ENCODE measurements at regions not wholly inside any gene's neighbourhood (a gene's known extent, or its start where the extent isn't known, plus 50 kb on each side); places are given as distances from the start of the nearest gene placed in this dataset.

GRCh38 chr16:51404386-51404785, 253.3 kb upstream of the SALL1 start:
- no peak for DNase-seq

DNA sequence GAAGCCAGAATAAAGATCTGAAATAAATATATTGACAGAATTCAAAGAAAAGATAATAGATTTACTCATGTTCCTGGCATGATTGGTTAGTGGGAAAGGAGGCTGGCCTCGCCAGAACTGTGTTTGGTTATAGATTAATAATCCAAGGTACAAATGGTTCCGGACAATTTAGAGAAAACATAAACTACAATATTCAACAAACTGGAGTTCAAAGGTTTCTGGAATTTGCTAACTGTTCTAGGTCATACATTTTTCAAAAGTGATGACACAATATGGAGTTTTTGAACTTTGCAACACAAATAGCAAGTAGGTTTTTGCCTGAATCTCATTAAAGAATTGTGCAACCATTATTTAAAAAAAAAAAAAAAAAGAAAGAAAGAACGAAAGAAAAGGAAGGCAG, 251.7 kb upstream of the SALL1 start:
- no peak for DNase-seq

DNA sequence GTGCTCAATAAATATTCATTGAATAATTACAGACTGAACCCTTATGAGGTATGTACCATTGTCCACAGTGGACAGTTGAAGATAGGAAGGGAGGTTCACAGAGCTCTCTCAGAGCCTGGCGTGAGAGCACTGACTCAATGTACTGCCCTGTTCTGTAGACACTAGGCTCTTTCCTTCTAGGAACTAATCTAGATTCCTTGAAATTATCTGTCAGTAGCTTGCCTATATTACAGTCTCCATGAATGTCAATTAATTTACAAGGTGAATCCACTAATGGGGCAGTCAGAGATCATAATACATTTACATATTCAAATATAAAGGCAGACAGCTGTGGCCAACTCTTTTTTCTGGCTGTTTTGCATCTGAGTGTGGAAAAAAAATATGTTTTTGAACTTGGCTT, 251.2 kb upstream of the SALL1 start:
- DNase-seq: no peak

GRCh38 chr16:51401673-51402072, 250.6 kb upstream of the SALL1 start:
- no peak for DNase-seq

DNA sequence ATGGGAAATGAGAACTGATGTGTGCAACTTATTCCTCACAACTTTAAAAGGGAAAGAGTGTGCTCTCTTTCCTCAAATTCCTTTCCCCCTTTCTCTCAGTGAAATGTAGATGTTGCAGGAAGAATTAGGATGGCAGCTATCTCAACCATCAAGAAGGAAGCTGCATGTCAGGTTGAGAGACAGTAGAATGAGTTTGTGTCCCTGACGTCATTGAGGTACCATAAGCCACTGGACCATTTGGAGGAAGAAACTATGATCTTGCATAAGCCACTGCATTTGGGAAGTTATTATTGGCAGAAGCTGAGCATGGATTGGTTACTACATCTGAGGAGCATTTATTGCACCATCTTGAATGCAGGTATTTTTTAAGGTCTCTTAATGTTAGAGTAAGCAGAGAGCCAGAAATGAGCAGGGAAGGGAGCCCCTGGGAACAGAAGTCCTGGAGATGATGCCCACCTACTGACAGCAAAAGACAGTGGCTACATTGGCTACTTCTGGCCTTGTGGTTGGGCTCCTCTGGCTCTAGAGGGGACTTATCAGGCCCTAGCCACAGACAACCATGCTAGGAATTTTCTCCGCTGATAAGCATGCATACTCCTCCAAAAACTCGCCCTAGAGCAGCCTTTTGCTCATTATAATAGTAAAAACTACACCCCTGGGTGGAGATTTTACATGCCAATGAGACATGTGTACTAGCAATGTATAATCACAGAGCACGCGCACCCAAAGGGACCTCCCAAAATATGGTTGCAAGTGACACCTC, 249.0 kb upstream of the SALL1 start:
- no peak for DNase-seq

DNA sequence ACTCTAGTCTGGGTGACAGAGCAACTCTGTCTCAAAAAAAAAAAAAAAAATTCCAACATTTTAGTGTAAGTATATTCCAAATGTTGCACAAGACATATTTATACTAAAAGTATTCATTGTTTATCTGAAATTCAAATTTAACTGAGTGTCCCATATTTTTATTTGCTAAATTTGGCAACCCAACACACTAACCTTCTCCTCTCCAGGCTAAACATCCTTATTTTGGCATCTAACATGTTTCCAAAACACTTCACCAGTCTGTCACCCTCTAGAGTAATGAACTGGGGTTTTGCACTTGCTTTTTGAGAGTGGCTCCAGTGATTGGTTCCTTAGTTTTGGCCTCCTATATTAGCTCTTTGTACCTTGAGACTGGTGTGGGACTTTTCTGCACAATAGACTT, 243.4 kb upstream of the SALL1 start:
- no peak for DNase-seq

- no peak for DNase-seq
These were observed 242.4 kb upstream of the SALL1 start for GRCh38 chr16:51393381-51394005.

- no peak for DNase-seq
These were observed 241.6 kb upstream of the SALL1 start for GRCh38 chr16:51392521-51393187.

- DNase-seq: no peak
These were observed 240.9 kb upstream of the SALL1 start for GRCh38 chr16:51391798-51392511.

- DNase-seq: no peak
These were observed 239.8 kb upstream of the SALL1 start for GRCh38 chr16:51390877-51391276.

- DNase-seq: no peak
These were observed 238.8 kb upstream of the SALL1 start for GRCh38 chr16:51389881-51390280.

GRCh38 chr16:51388516-51388951, 237.5 kb upstream of the SALL1 start:
- DNase-seq: no peak

GRCh38 chr16:51383909-51384308, 232.8 kb upstream of the SALL1 start:
- DNase-seq: no peak

- DNase-seq: no peak
These were observed 231.9 kb upstream of the SALL1 start for GRCh38 chr16:51382940-51383339.

DNA sequence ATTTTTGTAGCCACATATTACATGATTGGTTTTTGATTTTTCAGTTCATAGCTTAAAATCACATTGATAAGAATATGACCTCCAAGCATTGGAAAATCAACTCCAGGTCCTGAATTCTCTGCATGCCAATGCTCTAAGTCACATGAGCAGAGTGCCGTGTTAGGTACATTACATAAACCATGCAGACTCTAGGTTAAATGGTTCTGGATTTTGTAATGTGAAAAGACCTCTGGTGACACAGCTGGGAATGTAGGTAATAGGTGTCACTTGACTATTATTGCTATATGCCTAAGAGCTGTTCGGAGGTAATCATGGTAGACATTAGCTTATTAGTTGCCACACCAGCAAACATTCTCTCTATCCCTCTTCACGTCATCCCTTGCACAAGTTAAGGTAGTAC, 231.1 kb upstream of the SALL1 start:
- no peak for DNase-seq

GRCh38 chr16:51376080-51376479, 225.0 kb upstream of the SALL1 start:
- DNase-seq: no peak

- DNase-seq: no peak
These were observed 223.7 kb upstream of the SALL1 start for GRCh38 chr16:51374790-51375189.

- no peak for DNase-seq
These were observed 223.3 kb upstream of the SALL1 start for GRCh38 chr16:51374346-51374745.

GRCh38 chr16:51365715-51366114, 214.6 kb upstream of the SALL1 start:
- no peak for DNase-seq

DNA sequence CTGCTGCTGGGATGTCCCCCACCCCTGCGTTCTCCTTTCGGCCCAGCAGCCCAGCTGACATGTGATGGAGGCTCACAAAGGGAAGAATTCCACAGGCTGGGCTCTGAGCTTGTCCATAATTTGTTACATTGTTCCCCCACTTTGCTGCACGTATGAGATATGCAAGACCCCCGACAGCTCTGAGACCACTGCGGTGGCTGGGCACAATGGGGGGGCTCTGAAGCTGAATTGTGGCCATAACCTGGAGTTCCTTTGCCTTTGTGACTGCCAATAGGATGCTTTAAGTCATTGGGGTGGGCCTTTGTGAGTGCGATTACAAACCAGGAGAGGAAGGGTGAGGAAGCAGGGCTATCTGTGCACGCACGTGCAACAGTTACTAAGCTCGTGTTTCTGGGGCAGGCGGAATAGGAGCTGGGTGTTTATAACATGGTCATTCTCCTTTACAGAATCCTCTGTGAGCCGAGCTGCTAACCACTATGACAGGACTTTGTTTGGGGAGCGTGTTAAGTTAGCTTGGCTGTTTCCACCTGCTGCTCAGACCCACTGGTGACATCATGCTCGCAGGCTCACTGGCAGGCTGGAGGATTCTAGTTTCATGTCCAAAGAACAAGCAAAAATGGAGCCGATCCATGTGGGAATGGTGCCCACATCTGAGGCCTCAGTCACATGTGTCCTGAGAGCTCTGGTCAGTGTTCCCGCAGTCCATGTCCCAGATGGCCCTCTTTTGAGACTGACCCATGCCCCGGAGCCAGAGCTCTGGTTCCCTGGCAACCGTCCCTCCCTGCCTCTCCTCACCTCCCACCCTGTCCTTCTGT, 208.3 kb upstream of the SALL1 start:
- DNase-seq: no peak

- no peak for DNase-seq
These were observed 206.8 kb upstream of the SALL1 start for GRCh38 chr16:51357839-51358238.

GRCh38 chr16:51355875-51356274, 204.8 kb upstream of the SALL1 start:
- DNase-seq: no peak

- DNase-seq: no peak
These were observed 204.1 kb upstream of the SALL1 start for GRCh38 chr16:51355195-51355594.

All from activated CD4-positive, alpha-beta T cell treated with anti-CD3 and anti-CD28 coated beads, Interleukin-2, amount 50 U/mL, for 4 hours (primary cell).